ENCODE measurements at regions not wholly inside any gene's neighbourhood (a gene's known extent, or its start where the extent isn't known, plus 50 kb on each side); places are given as distances from the start of the nearest gene placed in this dataset.

GRCh38 chr2:2623939-2624338 lies 292.9 kb upstream of the MYT1L start:
- DNase-seq (no peak), ATAC-seq (ENCODE audit: low read depth) (no peak)
- no peaks in the 10 kb centered on the region for H3K4me1 Mint-ChIP-seq
- no peaks in the 10 kb centered on the region for H3K27me3 Mint-ChIP-seq
- H3K9me3 Mint-ChIP-seq = no peaks in the 10 kb centered on the region
- ChIA-PET POLR2A (no interaction called here), CTCF (no interaction called here)
- H3K27ac Mint-ChIP-seq = no peak overlapping the region
- TF ChIP-seq, protein P1, sequence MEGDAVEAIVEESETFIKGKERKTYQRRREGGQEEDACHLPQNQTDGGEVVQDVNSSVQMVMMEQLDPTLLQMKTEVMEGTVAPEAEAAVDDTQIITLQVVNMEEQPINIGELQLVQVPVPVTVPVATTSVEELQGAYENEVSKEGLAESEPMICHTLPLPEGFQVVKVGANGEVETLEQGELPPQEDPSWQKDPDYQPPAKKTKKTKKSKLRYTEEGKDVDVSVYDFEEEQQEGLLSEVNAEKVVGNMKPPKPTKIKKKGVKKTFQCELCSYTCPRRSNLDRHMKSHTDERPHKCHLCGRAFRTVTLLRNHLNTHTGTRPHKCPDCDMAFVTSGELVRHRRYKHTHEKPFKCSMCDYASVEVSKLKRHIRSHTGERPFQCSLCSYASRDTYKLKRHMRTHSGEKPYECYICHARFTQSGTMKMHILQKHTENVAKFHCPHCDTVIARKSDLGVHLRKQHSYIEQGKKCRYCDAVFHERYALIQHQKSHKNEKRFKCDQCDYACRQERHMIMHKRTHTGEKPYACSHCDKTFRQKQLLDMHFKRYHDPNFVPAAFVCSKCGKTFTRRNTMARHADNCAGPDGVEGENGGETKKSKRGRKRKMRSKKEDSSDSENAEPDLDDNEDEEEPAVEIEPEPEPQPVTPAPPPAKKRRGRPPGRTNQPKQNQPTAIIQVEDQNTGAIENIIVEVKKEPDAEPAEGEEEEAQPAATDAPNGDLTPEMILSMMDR (IDR thresholded peaks at IDR 0.05) = no peak
- H3K4me3 Mint-ChIP-seq = no peak overlapping the region
- intact Hi-C loops (cut with micrococcal nuclease) = no loop called here
- H3K36me3 Mint-ChIP-seq (ENCODE audit: low read depth) = no peaks in the 10 kb centered on the region

DNA sequence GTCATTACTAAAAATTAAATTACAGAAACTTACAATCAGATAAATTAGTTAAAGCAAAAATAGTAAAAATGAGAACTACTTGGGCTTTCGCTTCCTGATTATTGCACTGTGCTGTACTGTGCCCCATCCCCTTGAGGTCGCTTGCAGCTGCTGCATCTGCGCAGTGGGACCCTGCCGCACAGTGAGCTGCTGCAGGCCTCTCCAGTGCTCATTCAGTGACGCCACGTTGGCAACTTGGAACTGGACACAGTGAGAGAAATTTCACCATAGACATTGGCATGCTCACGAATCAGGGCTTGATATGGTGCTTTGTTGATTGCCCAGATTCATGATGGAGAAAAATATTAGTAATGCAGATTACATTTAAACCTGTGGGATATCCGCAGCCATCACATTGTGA lies 290.8 kb upstream of the MYT1L start:
- CTCF ChIA-PET = no interaction called here
- H3K27ac Mint-ChIP-seq = no peak overlapping the region
- peaks cover 2% of the 10 kb centered on the region for H3K27me3 Mint-ChIP-seq

GRCh38 chr2:2620604-2621003 lies 289.5 kb upstream of the MYT1L start:
- DNase-seq (no peak), ATAC-seq (ENCODE audit: low read depth) (no peak)
- H3K27ac Mint-ChIP-seq = no peak overlapping the region
- H3K4me3 Mint-ChIP-seq = no peak overlapping the region
- ChIA-PET CTCF (no interaction called here), POLR2A (no interaction called here)
- TF ChIP-seq, protein P1 (IDR thresholded peaks at IDR 0.05) = no peak
- no peaks in the 10 kb centered on the region for H3K36me3 Mint-ChIP-seq (ENCODE audit: low read depth)
- peaks cover 2% of the 10 kb centered on the region for H3K9me3 Mint-ChIP-seq
- intact Hi-C loops (cut with micrococcal nuclease) = no loop called here
- peaks cover 8% of the 10 kb centered on the region for H3K27me3 Mint-ChIP-seq
- H3K4me1 Mint-ChIP-seq = no peaks in the 10 kb centered on the region

More for the DNA sequence above, 290.8 kb upstream of the MYT1L start:
- Mint-ChIP-seq H3K4me1 (no peaks in the 10 kb centered on the region), H3K36me3 (ENCODE audit: low read depth) (no peaks in the 10 kb centered on the region), H3K9me3 (peaks cover under 1% of the 10 kb centered on the region), H3K4me3 (no peak overlapping the region)
- POLR2A ChIA-PET = no interaction called here
- ATAC-seq (ENCODE audit: low read depth) (peak; percentile 73), DNase-seq (no peak)
- TF ChIP-seq, protein P1 (IDR thresholded peaks at IDR 0.05) = no peak
- intact Hi-C loops (cut with micrococcal nuclease) = no loop called here

DNA sequence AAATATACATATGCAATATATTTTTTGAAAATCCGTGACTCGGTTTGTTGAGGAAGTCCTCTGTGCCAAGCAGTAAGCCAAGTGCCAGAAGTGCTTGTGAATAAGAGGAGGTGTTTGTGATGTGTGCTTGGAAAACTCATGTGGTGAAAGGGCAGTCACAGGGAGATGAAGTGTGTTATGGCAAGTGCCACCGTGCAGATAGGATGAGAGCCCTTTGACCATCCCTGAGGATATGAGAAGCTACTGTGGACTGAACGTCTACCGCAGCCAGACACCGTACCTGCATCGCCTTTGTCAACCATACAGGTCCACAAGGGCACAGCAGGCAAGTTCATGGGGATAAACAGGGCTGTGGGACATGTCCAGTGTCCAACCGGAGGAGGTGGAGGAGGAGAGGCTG lies 288.9 kb upstream of the MYT1L start:
- Mint-ChIP-seq H3K36me3 (ENCODE audit: low read depth) (no peaks in the 10 kb centered on the region), H3K27ac (no peak overlapping the region), H3K4me1 (no peaks in the 10 kb centered on the region), H3K27me3 (peaks cover 8% of the 10 kb centered on the region), H3K9me3 (peaks cover 2% of the 10 kb centered on the region), H3K4me3 (no peak overlapping the region)
- intact Hi-C loops (cut with micrococcal nuclease) = no loop called here
- CTCF ChIA-PET = no interaction called here
- ATAC-seq (ENCODE audit: low read depth) (no peak), DNase-seq (no peak)
- TF ChIP-seq, protein P1 (IDR thresholded peaks at IDR 0.05) = no peak
- POLR2A ChIA-PET = no interaction called here

DNA sequence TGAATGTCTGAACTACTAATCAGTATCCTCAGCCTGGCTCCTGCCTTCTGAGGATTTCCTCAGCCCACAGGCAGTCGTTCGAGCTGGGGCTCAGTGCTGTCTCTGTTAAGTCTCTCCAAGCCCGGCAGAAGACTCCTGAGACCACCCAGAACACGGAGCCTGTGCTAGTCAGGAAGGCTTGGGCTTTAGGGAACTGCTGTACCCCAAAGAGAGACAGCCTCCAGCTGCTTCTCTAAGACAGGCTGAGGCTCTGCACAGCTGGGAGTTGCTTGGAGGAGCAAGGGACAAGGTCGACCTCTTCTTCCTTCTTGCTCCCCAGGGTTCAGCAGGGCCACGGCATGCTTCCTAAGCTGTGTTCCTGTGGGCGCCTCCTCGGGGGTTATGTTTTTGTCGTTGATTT lies 283.4 kb upstream of the MYT1L start:
- peaks cover 8% of the 10 kb centered on the region for H3K27me3 Mint-ChIP-seq
- CTCF ChIA-PET = no interaction called here
- H3K36me3 Mint-ChIP-seq (ENCODE audit: low read depth) = no peaks in the 10 kb centered on the region
- intact Hi-C loops (cut with micrococcal nuclease) = loop anchor here (5.0 kb wide), 1 partner anchor 1937 kb away; the partner anchor contains the start of gene TMEM18
- no peak overlapping the region for H3K27ac Mint-ChIP-seq
- ATAC-seq (ENCODE audit: low read depth) = no peak
- peaks cover 7% of the 10 kb centered on the region for H3K9me3 Mint-ChIP-seq
- TF ChIP-seq, protein P1 (IDR thresholded peaks at IDR 0.05) = no peak
- no peak overlapping the region for H3K4me3 Mint-ChIP-seq
- POLR2A ChIA-PET = no interaction called here
- H3K4me1 Mint-ChIP-seq = peaks cover 5% of the 10 kb centered on the region
- DNase-seq = no peak
